ENCODE measurements at regions not wholly inside any gene's neighbourhood (a gene's known extent, or its start where the extent isn't known, plus 50 kb on each side); places are given as distances from the start of the nearest gene placed in this dataset.

DNA sequence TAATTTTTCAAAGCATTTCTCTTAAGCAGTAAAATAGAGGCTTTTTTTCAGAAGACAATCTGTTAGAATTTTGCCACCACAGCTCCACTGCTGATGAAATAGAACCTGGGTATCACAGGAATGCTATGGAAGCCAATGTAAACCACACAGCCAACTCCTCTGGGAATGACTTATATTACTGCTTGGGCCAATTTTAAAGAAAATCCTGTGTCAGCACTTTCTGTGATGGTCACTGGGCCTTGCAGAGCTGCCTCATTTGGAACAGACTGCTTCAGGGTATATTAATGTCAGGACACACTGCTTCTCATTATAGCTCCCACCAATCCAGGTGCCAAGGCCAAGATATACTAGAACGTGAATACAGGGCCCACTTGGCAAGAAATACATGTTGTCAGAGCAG lies 144.1 kb upstream of the ACTBL2 start:
- Histone ChIP-seq H3K36me3 (ENCODE audit: control insufficient read depth, insufficient read depth, low read length) (no peaks in the 10 kb centered on the region), H3K4me1 (ENCODE audit: control insufficient read depth, insufficient read depth, low read length, poor library complexity, severe bottlenecking) (no peaks in the 10 kb centered on the region), H3K27ac (ENCODE audit: low read depth, low read length, severe bottlenecking) (no peak overlapping the region), H3K4me3 (ENCODE audit: extremely low read depth, insufficient read depth, low read length, poor library complexity, severe bottlenecking) (no peak overlapping the region), H3K9me3 (ENCODE audit: control insufficient read depth, low read length) (no peaks in the 10 kb centered on the region)
- 78% methylated on average over 1 of the region's 1 CpG; no CpG with 5 or more reads in 1 of the 2 experiments for WGBS, 2 experiments (ENCODE audit: insufficient coverage in 2 of 2)

- no peak overlapping the region for H3K4me3 ChIP-seq (ENCODE audit: extremely low read depth, insufficient read depth, low read length, poor library complexity, severe bottlenecking)
- no peaks in the 10 kb centered on the region for H3K9me3 ChIP-seq (ENCODE audit: control insufficient read depth, low read length)
- 75 to 97% methylated on average over 2 to 3 of the region's 3 CpGs for WGBS, 2 experiments (ENCODE audit: insufficient coverage in 2 of 2)
- no peak overlapping the region for H3K27ac ChIP-seq (ENCODE audit: low read depth, low read length, severe bottlenecking)
- H3K36me3 ChIP-seq (ENCODE audit: control insufficient read depth, insufficient read depth, low read length): no peaks in the 10 kb centered on the region
- H3K4me1 ChIP-seq (ENCODE audit: control insufficient read depth, insufficient read depth, low read length, poor library complexity, severe bottlenecking): no peaks in the 10 kb centered on the region
Observed at GRCh38 chr5:57621624-57622023, 139.0 kb upstream of the ACTBL2 start.

- H3K4me3 ChIP-seq (ENCODE audit: extremely low read depth, insufficient read depth, low read length, poor library complexity, severe bottlenecking): no peak overlapping the region
- no peaks in the 10 kb centered on the region for H3K4me1 ChIP-seq (ENCODE audit: control insufficient read depth, insufficient read depth, low read length, poor library complexity, severe bottlenecking)
- H3K36me3 ChIP-seq (ENCODE audit: control insufficient read depth, insufficient read depth, low read length): no peaks in the 10 kb centered on the region
- no peak overlapping the region for H3K27ac ChIP-seq (ENCODE audit: low read depth, low read length, severe bottlenecking)
- no peaks in the 10 kb centered on the region for H3K9me3 ChIP-seq (ENCODE audit: control insufficient read depth, low read length)
- WGBS, 2 experiments (ENCODE audit: insufficient coverage in 2 of 2): 100% methylated on average over 1 of the region's 4 CpGs; no CpG with 5 or more reads in 1 of the 2 experiments
Observed at GRCh38 chr5:57618767-57619381, 136.3 kb upstream of the ACTBL2 start.

- Histone ChIP-seq H3K36me3 (ENCODE audit: control insufficient read depth, insufficient read depth, low read length) (no peaks in the 10 kb centered on the region), H3K4me3 (ENCODE audit: extremely low read depth, insufficient read depth, low read length, poor library complexity, severe bottlenecking) (no peak overlapping the region), H3K9me3 (ENCODE audit: control insufficient read depth, low read length) (no peaks in the 10 kb centered on the region), H3K4me1 (ENCODE audit: control insufficient read depth, insufficient read depth, low read length, poor library complexity, severe bottlenecking) (no peaks in the 10 kb centered on the region), H3K27ac (ENCODE audit: low read depth, low read length, severe bottlenecking) (no peak overlapping the region)
Observed at GRCh38 chr5:57613741-57614140, 131.1 kb upstream of the ACTBL2 start.

GRCh38 chr5:57611177-57611576 lies 128.6 kb upstream of the ACTBL2 start:
- no CpG with 5 or more reads among the region's 2 CpGs for WGBS, 2 experiments (ENCODE audit: insufficient coverage in 2 of 2)
- no peaks in the 10 kb centered on the region for H3K4me1 ChIP-seq (ENCODE audit: control insufficient read depth, insufficient read depth, low read length, poor library complexity, severe bottlenecking)
- H3K4me3 ChIP-seq (ENCODE audit: extremely low read depth, insufficient read depth, low read length, poor library complexity, severe bottlenecking): no peak overlapping the region
- no peak overlapping the region for H3K27ac ChIP-seq (ENCODE audit: low read depth, low read length, severe bottlenecking)
- no peaks in the 10 kb centered on the region for H3K9me3 ChIP-seq (ENCODE audit: control insufficient read depth, low read length)
- no peaks in the 10 kb centered on the region for H3K36me3 ChIP-seq (ENCODE audit: control insufficient read depth, insufficient read depth, low read length)

DNA sequence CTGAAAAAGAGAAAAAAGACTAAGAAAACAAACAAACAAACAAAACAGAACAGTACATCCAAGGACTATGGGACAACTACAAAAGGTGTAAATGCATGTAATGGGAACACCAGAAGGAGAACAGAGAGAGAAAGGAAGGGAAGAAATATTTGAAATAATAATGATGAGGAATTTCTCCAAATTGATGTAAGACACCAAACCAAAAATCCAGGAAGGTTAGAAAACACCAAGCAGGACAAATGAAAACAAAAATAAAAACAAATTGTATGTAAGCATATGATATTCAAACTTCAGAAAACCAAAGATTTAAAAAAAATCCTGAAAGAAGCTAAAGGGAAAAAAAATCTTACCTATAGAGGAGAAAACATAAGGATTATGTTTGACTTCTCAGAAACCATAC lies 125.9 kb upstream of the ACTBL2 start:
- H3K4me3 ChIP-seq (ENCODE audit: extremely low read depth, insufficient read depth, low read length, poor library complexity, severe bottlenecking): no peak overlapping the region

GRCh38 chr5:57601996-57602395 lies 119.4 kb upstream of the ACTBL2 start:
- Histone ChIP-seq H3K27ac (ENCODE audit: low read depth, low read length, severe bottlenecking) (no peak overlapping the region), H3K4me1 (ENCODE audit: control insufficient read depth, insufficient read depth, low read length, poor library complexity, severe bottlenecking) (no peaks in the 10 kb centered on the region), H3K9me3 (ENCODE audit: control insufficient read depth, low read length) (no peaks in the 10 kb centered on the region), H3K36me3 (ENCODE audit: control insufficient read depth, insufficient read depth, low read length) (no peaks in the 10 kb centered on the region), H3K4me3 (ENCODE audit: extremely low read depth, insufficient read depth, low read length, poor library complexity, severe bottlenecking) (no peak overlapping the region)
- 89 to 100% methylated on average over 2 of the region's 4 CpGs for WGBS, 2 experiments (ENCODE audit: insufficient coverage in 2 of 2)

More for the DNA sequence above, 125.9 kb upstream of the ACTBL2 start:
- Histone ChIP-seq H3K4me1 (ENCODE audit: control insufficient read depth, insufficient read depth, low read length, poor library complexity, severe bottlenecking) (no peaks in the 10 kb centered on the region), H3K27ac (ENCODE audit: low read depth, low read length, severe bottlenecking) (no peak overlapping the region), H3K9me3 (ENCODE audit: control insufficient read depth, low read length) (no peaks in the 10 kb centered on the region), H3K36me3 (ENCODE audit: control insufficient read depth, insufficient read depth, low read length) (no peaks in the 10 kb centered on the region)

DNA sequence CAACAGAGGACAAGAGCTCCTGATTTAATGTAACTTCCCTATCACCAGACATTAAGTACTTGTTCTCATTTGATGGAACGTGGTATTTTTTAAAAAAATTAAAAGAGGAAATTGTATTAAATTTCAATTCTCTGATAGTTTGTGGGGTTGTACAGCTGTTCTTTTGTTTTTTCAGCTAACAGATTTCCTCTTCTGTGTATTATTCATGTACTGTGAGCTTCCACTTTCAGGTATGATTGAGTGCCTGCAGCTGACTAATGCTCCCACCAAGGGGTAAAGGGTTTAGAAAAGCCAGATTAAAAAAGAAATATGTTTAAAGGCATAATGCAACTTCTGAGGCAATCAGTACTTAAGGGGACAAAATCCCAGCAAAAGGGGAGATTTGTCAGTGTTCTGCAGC lies 117.7 kb upstream of the ACTBL2 start:
- Histone ChIP-seq H3K27ac (ENCODE audit: low read depth, low read length, severe bottlenecking) (no peak overlapping the region), H3K4me3 (ENCODE audit: extremely low read depth, insufficient read depth, low read length, poor library complexity, severe bottlenecking) (no peak overlapping the region), H3K36me3 (ENCODE audit: control insufficient read depth, insufficient read depth, low read length) (no peaks in the 10 kb centered on the region), H3K4me1 (ENCODE audit: control insufficient read depth, insufficient read depth, low read length, poor library complexity, severe bottlenecking) (no peaks in the 10 kb centered on the region), H3K9me3 (ENCODE audit: control insufficient read depth, low read length) (no peaks in the 10 kb centered on the region)
- WGBS, 2 experiments (ENCODE audit: insufficient coverage in 2 of 2): no CpG with 5 or more reads among the region's 1 CpG

GRCh38 chr5:57598756-57599155 lies 116.1 kb upstream of the ACTBL2 start:
- Histone ChIP-seq H3K36me3 (ENCODE audit: control insufficient read depth, insufficient read depth, low read length) (no peaks in the 10 kb centered on the region), H3K4me1 (ENCODE audit: control insufficient read depth, insufficient read depth, low read length, poor library complexity, severe bottlenecking) (no peaks in the 10 kb centered on the region), H3K27ac (ENCODE audit: low read depth, low read length, severe bottlenecking) (no peak overlapping the region), H3K9me3 (ENCODE audit: control insufficient read depth, low read length) (no peaks in the 10 kb centered on the region), H3K4me3 (ENCODE audit: extremely low read depth, insufficient read depth, low read length, poor library complexity, severe bottlenecking) (no peak overlapping the region)
- 76 to 80% methylated on average over 2 to 3 of the region's 3 CpGs for WGBS, 2 experiments (ENCODE audit: insufficient coverage in 2 of 2)

GRCh38 chr5:57598097-57598496 lies 115.5 kb upstream of the ACTBL2 start:
- H3K4me3 ChIP-seq (ENCODE audit: extremely low read depth, insufficient read depth, low read length, poor library complexity, severe bottlenecking): no peak overlapping the region
- no peaks in the 10 kb centered on the region for H3K4me1 ChIP-seq (ENCODE audit: control insufficient read depth, insufficient read depth, low read length, poor library complexity, severe bottlenecking)
- H3K9me3 ChIP-seq (ENCODE audit: control insufficient read depth, low read length): no peaks in the 10 kb centered on the region
- H3K27ac ChIP-seq (ENCODE audit: low read depth, low read length, severe bottlenecking): no peak overlapping the region
- no peaks in the 10 kb centered on the region for H3K36me3 ChIP-seq (ENCODE audit: control insufficient read depth, insufficient read depth, low read length)
- 87 to 97% methylated on average over 8 to 10 of the region's 10 CpGs for WGBS, 2 experiments (ENCODE audit: insufficient coverage in 2 of 2)

- Histone ChIP-seq H3K4me3 (ENCODE audit: extremely low read depth, insufficient read depth, low read length, poor library complexity, severe bottlenecking) (no peak overlapping the region), H3K36me3 (ENCODE audit: control insufficient read depth, insufficient read depth, low read length) (no peaks in the 10 kb centered on the region), H3K9me3 (ENCODE audit: control insufficient read depth, low read length) (no peaks in the 10 kb centered on the region), H3K27ac (ENCODE audit: low read depth, low read length, severe bottlenecking) (no peak overlapping the region), H3K4me1 (ENCODE audit: control insufficient read depth, insufficient read depth, low read length, poor library complexity, severe bottlenecking) (no peaks in the 10 kb centered on the region)
- WGBS, 2 experiments (ENCODE audit: insufficient coverage in 2 of 2): no CpG with 5 or more reads among the region's 1 CpG
Observed at GRCh38 chr5:57595523-57595991, 112.9 kb upstream of the ACTBL2 start.

Measured in mesodermal cell (in vitro differentiated cells).